ENCODE measurements at regions not wholly inside any gene's neighbourhood (a gene's known extent, or its start where the extent isn't known, plus 50 kb on each side); places are given as distances from the start of the nearest gene placed in this dataset.
A peak's percentile ranks its signal among the peaks of the same experiment; 100 is the strongest.

DNA sequence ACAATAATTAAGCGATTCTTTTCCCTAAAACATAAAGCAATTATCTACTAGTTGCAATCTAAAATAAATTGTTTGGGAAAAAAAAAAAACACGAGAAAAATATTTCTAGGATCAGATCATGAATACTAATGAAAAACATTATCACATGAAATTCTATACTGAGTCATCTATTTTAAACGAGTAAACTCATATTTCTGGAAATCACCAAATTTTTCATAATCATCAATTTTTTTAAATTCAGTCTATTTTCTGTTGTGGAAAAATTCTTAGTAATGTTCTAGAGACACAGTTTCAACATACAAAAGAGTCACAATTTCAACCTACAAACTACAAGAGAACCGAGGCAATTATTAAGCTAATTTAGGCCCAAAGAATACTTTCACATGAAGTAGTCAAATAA is 245.6 kb upstream of the SOX5 start:
- no peak for DNase-seq (ENCODE audit: low read depth in 4 of 4, low spot score in 3 of 4)

DNA sequence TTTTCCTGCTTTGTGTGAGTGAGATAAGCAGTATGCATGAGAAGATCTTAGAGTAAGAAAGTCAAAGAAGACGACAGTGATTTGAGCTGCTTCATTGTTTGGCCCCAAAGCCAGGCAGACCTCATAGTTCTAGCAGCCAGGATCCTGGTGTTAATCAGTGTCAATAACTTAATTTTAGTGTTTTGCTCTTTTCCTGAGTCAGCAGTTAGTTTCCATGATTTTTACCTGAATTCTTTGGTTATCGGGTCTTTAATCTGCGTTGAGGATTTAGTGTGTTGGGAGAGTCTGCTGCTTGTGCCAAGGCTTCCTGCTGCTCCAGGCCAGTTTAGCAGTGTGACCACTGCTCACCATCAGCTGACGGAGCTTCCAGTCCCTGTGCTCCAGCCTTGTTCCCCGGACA is 241.6 kb upstream of the SOX5 start:
- DNase-seq (ENCODE audit: low read depth in 4 of 4, low spot score in 3 of 4): no peak

GRCh38 chr12:24185782-24186181 is 236.3 kb upstream of the SOX5 start:
- DNase-seq (ENCODE audit: low read depth in 4 of 4, low spot score in 3 of 4): no peak

DNA sequence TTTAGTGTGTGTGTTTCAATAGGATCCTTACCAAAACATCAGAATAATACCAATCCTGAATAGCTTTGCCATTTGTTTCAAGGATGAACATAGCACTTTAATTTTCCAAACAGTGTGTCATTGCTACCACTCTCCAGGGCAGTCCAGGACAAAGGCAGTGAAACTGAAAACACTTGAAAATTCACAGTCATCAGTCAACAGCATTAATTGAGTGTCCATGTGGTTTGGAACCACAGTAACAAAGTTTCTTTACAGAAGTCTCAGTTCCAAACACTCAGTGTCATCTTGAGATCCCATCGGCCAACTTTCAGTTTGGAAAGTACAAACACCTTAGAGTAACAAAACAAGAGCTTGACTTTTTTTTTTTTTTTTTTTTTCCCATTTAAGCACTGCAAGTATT is 228.4 kb upstream of the SOX5 start:
- DNase-seq (ENCODE audit: low read depth in 4 of 4, low spot score in 3 of 4): no peak

DNA sequence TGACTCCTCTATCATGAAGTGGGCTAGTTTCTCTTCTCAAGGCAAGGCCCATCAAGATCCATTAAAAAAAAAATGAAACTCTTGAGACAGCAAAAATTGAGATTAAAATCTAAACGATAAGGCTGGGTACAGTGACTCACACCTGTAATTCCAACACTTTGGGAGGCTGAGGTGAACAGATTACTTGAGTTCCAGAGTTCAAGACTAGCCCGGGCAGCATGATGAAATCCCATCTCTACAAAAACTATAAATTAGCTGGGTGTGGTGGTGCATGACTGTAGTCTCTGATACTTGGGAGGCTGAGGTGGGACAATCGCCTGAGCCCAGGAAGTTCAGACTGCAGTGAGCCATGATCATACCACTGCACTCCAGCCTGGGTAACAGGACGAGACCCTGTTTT is 226.5 kb upstream of the SOX5 start:
- DNase-seq (ENCODE audit: low read depth in 4 of 4, low spot score in 3 of 4): no peak

GRCh38 chr12:24175284-24175683 is 225.8 kb upstream of the SOX5 start:
- no peak for DNase-seq (ENCODE audit: low read depth in 4 of 4, low spot score in 3 of 4)

DNA sequence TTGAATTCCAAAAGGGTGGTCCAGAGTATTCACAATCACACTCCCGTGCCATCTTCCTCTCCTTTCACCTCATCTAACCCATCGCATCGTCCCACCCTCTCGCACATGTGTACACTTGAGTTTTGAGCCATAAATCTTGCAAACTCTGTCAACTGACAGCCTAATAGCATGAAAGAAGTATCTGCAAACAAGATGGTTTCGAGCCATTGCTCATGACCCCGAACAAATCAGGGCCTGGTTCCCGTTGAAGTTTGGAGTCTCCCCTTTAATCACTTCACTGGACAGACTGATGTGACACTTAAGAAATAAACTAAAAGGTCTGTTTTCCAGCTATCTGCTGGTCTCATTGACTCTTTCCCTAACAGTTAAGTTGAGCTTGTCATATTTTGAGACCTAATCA is 223.6 kb upstream of the SOX5 start:
- DNase-seq (ENCODE audit: low read depth in 4 of 4, low spot score in 3 of 4): peak in 1 of 4 donors; percentile 4

DNA sequence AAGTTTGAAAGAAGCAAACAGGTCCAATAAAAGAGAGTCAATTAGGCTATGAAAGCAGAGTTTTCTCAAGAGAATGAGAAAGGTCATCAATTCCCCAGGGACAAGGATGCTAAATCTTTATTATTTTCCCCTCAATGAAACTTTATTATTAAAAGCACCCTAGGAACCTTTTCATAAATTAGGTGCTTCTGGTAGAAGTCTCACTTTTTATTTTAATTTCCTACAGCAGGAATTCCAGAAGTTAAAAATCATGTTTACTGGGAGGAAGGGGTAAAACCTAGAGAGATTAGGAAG is 223.2 kb upstream of the SOX5 start:
- DNase-seq (ENCODE audit: low read depth in 4 of 4, low spot score in 3 of 4): no peak

DNA sequence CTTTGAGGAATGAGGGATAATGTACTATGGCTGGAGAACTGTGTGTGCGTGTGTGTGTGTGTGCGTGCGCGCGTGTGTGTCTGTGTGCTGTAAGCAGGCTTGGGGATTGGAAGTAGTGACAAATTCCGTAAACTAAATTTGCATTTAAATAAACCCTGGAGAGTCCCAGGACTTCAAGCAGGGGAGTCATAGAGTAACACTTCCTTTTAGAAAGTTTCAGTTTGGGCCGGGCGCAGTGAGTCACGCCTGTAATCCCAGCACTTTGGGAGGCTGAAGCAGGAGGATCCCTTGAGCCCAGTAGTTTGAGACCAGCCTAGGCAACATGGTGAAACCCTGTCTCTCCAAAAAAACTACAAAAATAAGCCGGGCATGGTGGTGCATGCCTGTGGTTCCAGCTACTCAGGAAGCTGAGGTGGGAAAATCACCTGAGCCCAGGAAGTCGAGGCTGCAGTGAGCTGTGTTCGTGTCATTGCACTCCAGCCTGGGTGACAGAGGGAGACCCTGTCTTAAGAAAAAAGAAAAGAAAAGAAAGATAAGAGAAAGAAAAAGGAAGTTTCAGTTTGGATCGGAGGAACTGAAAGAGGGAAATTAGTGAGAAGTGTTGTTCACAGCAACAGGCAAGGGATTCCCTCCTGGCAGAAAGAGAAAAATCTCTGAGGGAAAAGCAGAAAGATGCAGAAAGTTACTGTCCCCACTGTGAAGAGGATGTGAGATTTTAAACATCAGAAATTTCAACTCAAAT is 222.7 kb upstream of the SOX5 start:
- DNase-seq (ENCODE audit: low read depth in 4 of 4, low spot score in 3 of 4): no peak

DNA sequence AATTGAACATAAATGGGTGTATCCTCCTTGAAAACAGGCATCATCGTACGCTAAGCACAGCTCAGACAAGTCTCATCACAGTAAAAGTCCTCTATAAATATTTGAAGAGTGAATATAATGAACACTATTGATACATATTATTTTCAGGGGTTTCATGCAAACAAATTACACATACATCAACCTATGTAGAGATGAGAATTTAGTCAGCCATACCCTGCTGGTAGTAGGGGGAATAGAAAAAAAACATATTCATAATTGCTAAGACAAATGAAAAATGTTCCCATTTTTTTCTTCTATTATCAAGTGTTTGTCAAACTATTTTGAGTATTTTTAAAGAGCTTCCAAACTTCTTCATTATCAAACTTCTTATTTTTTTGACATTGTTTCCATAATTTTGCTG is 205.6 kb upstream of the SOX5 start:
- no peak for DNase-seq (ENCODE audit: low read depth in 4 of 4, low spot score in 3 of 4)

GRCh38 chr12:24153079-24153478 is 203.6 kb upstream of the SOX5 start:
- no peak for DNase-seq (ENCODE audit: low read depth in 4 of 4, low spot score in 3 of 4)

DNA sequence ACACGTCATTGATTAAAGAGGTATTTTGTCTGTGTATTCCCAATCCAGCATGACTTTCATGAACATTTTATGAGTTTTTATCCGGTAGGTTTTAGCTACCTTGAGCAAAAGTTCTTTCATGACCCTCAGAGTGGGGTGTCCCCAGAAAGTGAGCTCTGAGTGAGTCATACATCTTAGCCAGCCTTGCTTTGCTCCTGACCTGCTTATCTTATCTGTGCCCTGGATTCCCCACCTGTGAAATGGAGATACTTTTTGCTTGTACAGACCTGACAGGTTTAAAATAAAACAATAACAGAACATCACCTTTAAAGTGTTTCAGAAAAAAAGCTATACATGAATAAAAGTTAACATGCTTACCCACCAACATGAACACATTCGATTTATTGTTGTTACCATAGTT is 202.8 kb upstream of the SOX5 start:
- DNase-seq (ENCODE audit: low read depth in 4 of 4, low spot score in 3 of 4): no peak

GRCh38 chr12:24143928-24144327 is 194.5 kb upstream of the SOX5 start:
- no peak for DNase-seq (ENCODE audit: low read depth in 4 of 4, low spot score in 3 of 4)

DNA sequence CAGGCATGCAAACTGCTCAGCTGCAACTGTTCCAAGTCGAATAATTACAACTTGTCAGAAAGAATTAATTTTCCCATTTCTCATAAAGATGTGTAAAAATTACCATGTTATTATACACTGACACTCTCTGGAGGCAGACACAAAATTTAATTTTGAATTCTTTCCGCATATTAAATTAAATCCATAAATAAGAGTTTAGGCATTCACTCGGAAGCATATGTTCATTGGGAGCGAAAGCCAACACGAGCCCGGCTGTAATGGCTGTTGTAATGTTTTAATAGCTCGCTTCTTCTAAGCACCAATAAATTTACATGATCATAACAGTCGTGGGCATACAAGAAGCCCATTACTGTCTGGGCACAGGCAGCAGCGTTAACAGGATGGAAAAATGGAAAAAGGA is 189.6 kb upstream of the SOX5 start:
- no peak for DNase-seq (ENCODE audit: low read depth in 4 of 4, low spot score in 3 of 4)

DNA sequence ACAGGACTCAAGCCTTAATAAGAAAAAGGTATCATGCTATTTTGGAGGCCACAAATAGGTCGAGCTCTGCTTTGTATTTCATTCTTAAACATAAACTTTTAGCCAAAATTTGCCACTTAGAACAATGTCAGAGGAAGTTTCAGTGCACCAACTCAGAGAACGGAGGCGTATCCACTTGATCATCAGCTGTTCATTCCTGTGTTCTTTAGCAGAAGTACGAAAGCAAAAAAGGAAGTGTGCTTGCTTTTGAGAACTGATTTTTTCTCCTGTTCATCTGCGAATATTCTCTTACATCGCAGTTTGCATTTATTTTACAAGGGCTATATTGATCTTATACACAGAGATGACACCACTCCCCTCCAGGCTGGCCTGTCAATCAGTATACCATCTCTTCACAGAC is 188.6 kb upstream of the SOX5 start:
- DNase-seq (ENCODE audit: low read depth in 4 of 4, low spot score in 3 of 4): no peak

DNA sequence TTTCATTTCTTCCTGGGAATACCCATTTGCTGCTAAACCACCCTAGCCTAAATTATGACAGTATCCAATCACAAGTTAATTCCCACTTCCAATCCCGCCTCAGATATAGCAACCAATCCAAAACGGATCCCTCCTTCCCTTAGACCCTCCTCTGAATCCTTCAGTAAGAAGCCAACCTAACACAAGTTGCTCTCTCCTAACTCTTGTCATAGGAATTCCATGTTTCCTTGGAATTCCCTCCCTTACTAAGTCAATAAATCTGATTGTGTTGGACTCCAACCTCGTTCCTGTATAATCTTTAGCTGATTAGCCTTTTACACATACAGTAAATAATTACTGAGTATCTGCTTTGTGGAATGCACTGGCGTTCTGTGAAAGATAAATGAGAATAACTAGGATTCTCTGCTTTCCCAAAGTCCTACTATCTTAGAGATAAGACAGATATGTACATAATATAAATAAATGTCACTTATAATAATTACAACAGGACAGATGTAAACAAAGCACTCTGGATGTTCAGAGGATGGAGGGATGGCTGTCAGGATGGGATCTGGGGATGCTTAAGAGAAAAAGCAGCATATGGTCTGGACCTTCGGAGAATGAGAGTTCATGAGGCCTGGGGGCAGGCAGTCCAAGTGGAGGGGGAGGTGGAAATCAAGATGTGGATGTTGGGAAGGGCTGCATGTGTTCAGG is 185.8 kb upstream of the SOX5 start:
- no peak for DNase-seq (ENCODE audit: low read depth in 4 of 4, low spot score in 3 of 4)

DNA sequence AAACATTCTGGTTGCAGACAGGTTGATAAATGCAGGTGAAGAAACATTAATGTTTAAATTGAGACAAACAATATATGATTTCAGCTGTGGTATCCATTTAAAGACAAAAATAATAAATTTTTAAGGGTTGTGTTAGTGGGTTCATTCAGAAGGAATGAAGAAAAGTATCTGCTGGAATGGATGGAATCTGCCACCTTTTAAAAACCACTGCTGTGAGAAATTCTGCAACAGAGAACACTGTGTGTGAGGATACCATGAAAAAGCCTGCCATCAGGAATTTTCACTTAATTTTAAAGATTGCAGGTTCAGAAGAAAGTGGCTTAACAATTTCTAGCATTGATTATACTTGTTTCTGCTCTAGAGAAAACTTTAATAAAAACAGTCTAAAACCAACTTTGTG is 184.6 kb upstream of the SOX5 start:
- no peak for DNase-seq (ENCODE audit: low read depth in 4 of 4, low spot score in 3 of 4)

DNA sequence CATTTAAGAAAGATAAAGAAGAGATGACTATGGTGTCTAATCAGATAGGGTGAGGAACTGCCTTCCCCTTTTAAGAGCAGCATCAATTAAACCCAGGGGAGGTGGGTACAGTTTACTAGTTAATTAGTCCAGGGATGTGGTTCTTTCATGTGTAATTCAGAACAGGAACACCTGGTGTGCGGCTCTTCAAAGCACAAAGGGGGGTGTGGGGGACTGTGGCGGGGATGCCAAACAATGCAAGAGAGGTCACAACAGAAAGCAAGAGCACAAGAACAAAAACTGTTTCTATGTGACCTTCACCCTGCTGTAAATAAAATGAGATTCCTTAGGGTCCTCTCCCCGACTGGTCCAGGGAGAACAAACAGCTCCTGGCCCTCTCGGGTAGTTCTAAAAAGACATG is 183.9 kb upstream of the SOX5 start:
- DNase-seq (ENCODE audit: low read depth in 4 of 4, low spot score in 3 of 4): no peak

DNA sequence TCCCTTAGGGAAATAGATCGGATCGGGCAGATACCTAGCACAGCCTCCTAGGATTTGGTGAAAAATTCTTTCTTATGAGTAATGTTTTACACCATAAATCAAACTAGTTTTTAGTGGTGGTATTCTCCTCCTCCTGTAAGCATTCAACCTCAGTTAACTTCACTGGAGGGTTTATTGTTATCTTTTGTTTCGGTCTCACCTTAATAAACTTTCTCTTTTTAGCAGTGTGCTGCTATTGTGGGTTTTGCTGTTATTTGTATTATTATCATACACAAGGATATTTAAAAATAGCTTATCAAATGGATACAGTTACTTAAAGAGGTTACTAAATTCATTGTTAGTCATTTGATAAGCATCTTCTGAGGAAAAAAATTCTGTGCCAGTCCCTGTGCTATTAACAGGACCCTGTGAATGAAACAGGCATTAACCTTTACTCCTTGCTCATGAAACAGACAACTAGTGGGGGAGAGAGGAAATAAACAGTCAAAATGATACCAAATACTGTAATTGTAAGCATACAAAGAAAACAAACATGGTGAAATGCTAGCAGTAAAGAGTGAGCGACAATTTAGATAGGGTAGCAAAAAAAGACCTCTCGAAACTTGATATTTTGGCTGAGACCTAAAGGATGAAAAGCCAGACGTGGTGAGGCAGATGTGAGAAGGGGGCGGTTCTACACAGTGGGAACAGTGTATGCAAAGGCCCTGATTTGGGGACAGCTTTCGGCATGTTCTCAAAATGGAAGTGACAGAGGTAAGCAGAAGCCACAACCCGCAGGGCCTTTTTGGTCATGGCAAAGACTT is 178.7 kb upstream of the SOX5 start:
- no peak for DNase-seq (ENCODE audit: low read depth in 4 of 4, low spot score in 3 of 4)

DNA sequence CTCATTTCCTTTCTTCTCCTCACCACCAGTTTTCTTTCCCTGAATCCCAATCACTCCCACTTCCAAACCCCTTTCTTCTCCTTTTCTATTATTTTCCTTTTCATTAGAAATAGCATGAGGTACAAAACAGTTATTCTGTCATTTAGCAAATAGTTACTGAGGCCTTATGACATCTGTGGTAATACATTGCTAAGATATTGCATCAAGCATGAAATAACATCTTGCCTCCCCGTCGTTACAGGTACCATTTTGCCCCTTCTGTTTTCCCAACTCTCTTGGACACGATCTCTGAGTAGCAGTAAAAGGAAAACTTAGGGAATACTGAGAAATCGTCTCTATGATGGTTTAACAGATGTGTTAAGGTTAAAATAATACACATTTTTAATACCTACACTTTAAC is 175.8 kb upstream of the SOX5 start:
- no peak for DNase-seq (ENCODE audit: low read depth in 4 of 4, low spot score in 3 of 4)

GRCh38 chr12:24121911-24122310 is 172.4 kb upstream of the SOX5 start:
- DNase-seq (ENCODE audit: low read depth in 4 of 4, low spot score in 3 of 4): no peak

- DNase-seq (ENCODE audit: low read depth in 4 of 4, low spot score in 3 of 4): no peak
Observed at GRCh38 chr12:24118668-24119067, 169.2 kb upstream of the SOX5 start.

Measured in left renal pelvis (tissue), 4 donors.